GM12878 (cell line): ENCODE measurements at regions not wholly inside any gene's neighbourhood (a gene's known extent, or its start where the extent isn't known, plus 50 kb on each side); places are given as distances from the start of the nearest gene placed in this dataset.

Source experiments
- ATAC-seq: fragments of 200-7000 bp; cut with Tn5 transposase; 3 replicates; pipeline ENCODE4 v1.9.1; 2020; ENCODE audit warnings: mild to moderate bottlenecking, moderate library complexity
- BruUV-seq: library from RNA; stranded (reverse); fragments of 400-500 nt; replicated peaks from 2 replicates; lab custom pipeline; 2021; lab: Mats Ljungman, UMichigan
- CTCF ChIA-PET: fragments of 300-600 bp; sonication (Branson Sonifier 250); formaldehyde crosslinking; extraction: SDS; loops from one replicate; lab custom pipeline; 2021; ENCODE audit warnings: inconsistent platforms; lab: Yijun Ruan, JAX
- POLR2A ChIA-PET: fragments of 350-600 bp; formaldehyde crosslinking; extraction: SDS; loops from one replicate; lab custom pipeline; 2021; ENCODE audit warnings: inconsistent platforms; lab: Charles Lee
- RAD21 ChIA-PET: fragments of 300-600 bp; sonication (Branson Sonifier 250); formaldehyde crosslinking; loops from one replicate; lab custom pipeline; 2023; ENCODE audit warnings: antibody characterized with exemption; ENCODE audit not compliant: unreplicated experiment; lab: Charles Lee
- SMC1A ChIA-PET: fragments of 300-600 bp; sonication (Branson Sonifier 250); formaldehyde crosslinking; loops from one replicate; lab custom pipeline; 2023; ENCODE audit not compliant: unreplicated experiment, uncharacterized antibody; lab: Charles Lee
- DNase-seq: peaks from one replicate; pipeline ENCODE4 v3.0.0-alpha.2; 2011; ENCODE audit warnings: low read depth, low spot score
- FAIRE-seq: peaks from 3 replicates; lab custom pipeline; 2011; peaks lifted over from hg19 to GRCh38; lab: Jason Lieb, UNC
- H2AFZ ChIP-seq: 2 replicates; pipeline ENCODE4 v1.6.0; 2011; ENCODE audit warnings: low read depth, low read length, control low read depth; ENCODE audit not compliant: control insufficient read depth
- H3K27ac ChIP-seq: 2 replicates; pipeline ENCODE4 v1.5.1; 2011; ENCODE audit warnings: control low read depth; ENCODE audit not compliant: control insufficient read depth, insufficient read depth
- H3K27me3 ChIP-seq, 2 experiments: replicated peaks in 1 of 2; 2 replicates each; pipeline versions ENCODE4 v1.6.0 to v1.6.1; 2011; ENCODE audit warnings: low read length in 1 of 2; ENCODE audit not compliant: control insufficient read depth in 2 of 2, insufficient read depth in 2 of 2
- H3K36me3 ChIP-seq, 2 experiments: 2 replicates each; pipeline ENCODE4 v1.5.1; 2011; ENCODE audit warnings: low read length in 1 of 2; ENCODE audit not compliant: control insufficient read depth in 2 of 2, insufficient read depth in 2 of 2
- H3K4me1 ChIP-seq: 2 replicates; pipeline ENCODE4 v1.6.1; 2011; ENCODE audit warnings: mild to moderate bottlenecking, low read length, moderate library complexity, mixed read lengths; ENCODE audit not compliant: control insufficient read depth, insufficient read depth
- H3K4me2 ChIP-seq: 2 replicates; pipeline ENCODE4 v1.6.0; 2011; ENCODE audit warnings: control low read depth; ENCODE audit not compliant: control insufficient read depth, insufficient read depth
- H3K4me3 ChIP-seq: fragments of 200-600 bp; sonication (generic); 2 replicates; pipeline ENCODE4 v1.5.1; 2016
- H3K79me2 ChIP-seq: 2 replicates; pipeline ENCODE4 v1.6.0; 2011; ENCODE audit warnings: low read length; ENCODE audit not compliant: control insufficient read depth, insufficient read depth
- H3K9ac ChIP-seq: 2 replicates; pipeline ENCODE4 v1.8.0; 2011; ENCODE audit warnings: low read length, control low read depth, mixed read lengths; ENCODE audit not compliant: control insufficient read depth, insufficient read depth
- H3K9me3 ChIP-seq: replicated peaks from 3 replicates; pipeline ENCODE4 v1.5.1; 2011; ENCODE audit warnings: mild to moderate bottlenecking, low read length; ENCODE audit not compliant: control insufficient read depth, insufficient read depth
- H4K20me1 ChIP-seq: 2 replicates; pipeline ENCODE4 v1.6.0; 2011; ENCODE audit not compliant: control insufficient read depth, insufficient read depth
- IKZF2 ChIP-seq, 2 experiments: fragments of 450-650 bp; IDR thresholded peaks; 2 replicates each; pipeline ENCODE4 v1.6.1; 2017; ENCODE audit warnings: mild to moderate bottlenecking in 2 of 2, moderate library complexity in 2 of 2
- NFXL1 ChIP-seq: fragments of 450-650 bp; IDR thresholded peaks from 2 replicates; pipeline ENCODE4 v1.6.1; 2017; ENCODE audit warnings: antibody characterized with exemption, mild to moderate bottlenecking, borderline replicate concordance
- SMAD5 ChIP-seq: IDR thresholded peaks from 2 replicates; pipeline ENCODE4 v1.6.1; 2016; ENCODE audit warnings: antibody characterized with exemption, low read depth
- SP1 ChIP-seq: IDR thresholded peaks from one replicate; pipeline ENCODE4 v1.6.1; 2011; ENCODE audit warnings: low read depth, low read length
- STAT3 ChIP-seq: IDR thresholded peaks from 2 replicates; pipeline ENCODE4 v1.6.1; 2011; ENCODE audit warnings: low read depth, low read length, improper control_type of control experiment
- TAF1 ChIP-seq: IDR thresholded peaks from 2 replicates; pipeline ENCODE4 v1.6.1; 2011; ENCODE audit warnings: mild to moderate bottlenecking, low read depth, low read length, borderline replicate concordance
- YY1 ChIP-seq: IDR thresholded peaks from 2 replicates; pipeline ENCODE4 v1.6.1; 2011; ENCODE audit warnings: low read depth, mild to moderate bottlenecking, low read length
- WGBS: methylation state at CpG from one replicate; pipeline ENCODE4 v1.1.6; 2016; ENCODE audit warnings: low lambda C conversion rate; ENCODE audit not compliant: insufficient replicate concordance, insufficient coverage; ENCODE audit errors: missing lambda C conversion rate; 5-methylcytosine and 5-hydroxymethylcytosine counted together
- in situ Hi-C: fragments of 300-500 bp; cut with MboI; formaldehyde crosslinking; loops from 9 replicates; pipeline ENCODE4 v1.14.3; 2018; ENCODE audit warnings: mixed read lengths
- intact Hi-C: fragments of 100-400 bp; cut with micrococcal nuclease; formaldehyde crosslinking; loops from one replicate; pipeline ENCODE4 v1.14.2; 2022; ENCODE audit not compliant: unreplicated experiment
- TF ChIP-seq, protein P1 (sequence below): fragments of 450-650 bp; IDR thresholded peaks from 2 replicates; pipeline ENCODE4 v1.6.1; 2017; ENCODE audit warnings: mild to moderate bottlenecking, moderate library complexity
- TF ChIP-seq, protein P2 (sequence below): fragments of 450-650 bp; formaldehyde crosslinking; IDR thresholded peaks from 2 replicates; pipeline ENCODE4 v1.4.0; 2020; ENCODE audit warnings: mild to moderate bottlenecking, moderate library complexity

- 15% methylated on average over 4 of the region's 4 CpGs for WGBS
- TF ChIP-seq SMAD5 (no peak), STAT3 (no peak), NFXL1 (no peak), SP1 (no peak), YY1 (no peak), TAF1 (no peak), IKZF2 (IDR thresholded peaks at IDR 0.05) (no peak)
- TF ChIP-seq, protein P1, sequence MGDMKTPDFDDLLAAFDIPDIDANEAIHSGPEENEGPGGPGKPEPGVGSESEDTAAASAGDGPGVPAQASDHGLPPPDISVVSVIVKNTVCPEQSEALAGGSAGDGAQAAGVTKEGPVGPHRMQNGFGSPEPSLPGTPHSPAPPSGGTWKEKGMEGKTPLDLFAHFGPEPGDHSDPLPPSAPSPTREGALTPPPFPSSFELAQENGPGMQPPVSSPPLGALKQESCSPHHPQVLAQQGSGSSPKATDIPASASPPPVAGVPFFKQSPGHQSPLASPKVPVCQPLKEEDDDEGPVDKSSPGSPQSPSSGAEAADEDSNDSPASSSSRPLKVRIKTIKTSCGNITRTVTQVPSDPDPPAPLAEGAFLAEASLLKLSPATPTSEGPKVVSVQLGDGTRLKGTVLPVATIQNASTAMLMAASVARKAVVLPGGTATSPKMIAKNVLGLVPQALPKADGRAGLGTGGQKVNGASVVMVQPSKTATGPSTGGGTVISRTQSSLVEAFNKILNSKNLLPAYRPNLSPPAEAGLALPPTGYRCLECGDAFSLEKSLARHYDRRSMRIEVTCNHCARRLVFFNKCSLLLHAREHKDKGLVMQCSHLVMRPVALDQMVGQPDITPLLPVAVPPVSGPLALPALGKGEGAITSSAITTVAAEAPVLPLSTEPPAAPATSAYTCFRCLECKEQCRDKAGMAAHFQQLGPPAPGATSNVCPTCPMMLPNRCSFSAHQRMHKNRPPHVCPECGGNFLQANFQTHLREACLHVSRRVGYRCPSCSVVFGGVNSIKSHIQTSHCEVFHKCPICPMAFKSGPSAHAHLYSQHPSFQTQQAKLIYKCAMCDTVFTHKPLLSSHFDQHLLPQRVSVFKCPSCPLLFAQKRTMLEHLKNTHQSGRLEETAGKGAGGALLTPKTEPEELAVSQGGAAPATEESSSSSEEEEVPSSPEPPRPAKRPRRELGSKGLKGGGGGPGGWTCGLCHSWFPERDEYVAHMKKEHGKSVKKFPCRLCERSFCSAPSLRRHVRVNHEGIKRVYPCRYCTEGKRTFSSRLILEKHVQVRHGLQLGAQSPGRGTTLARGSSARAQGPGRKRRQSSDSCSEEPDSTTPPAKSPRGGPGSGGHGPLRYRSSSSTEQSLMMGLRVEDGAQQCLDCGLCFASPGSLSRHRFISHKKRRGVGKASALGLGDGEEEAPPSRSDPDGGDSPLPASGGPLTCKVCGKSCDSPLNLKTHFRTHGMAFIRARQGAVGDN, result no peak
- TF ChIP-seq, protein P2, sequence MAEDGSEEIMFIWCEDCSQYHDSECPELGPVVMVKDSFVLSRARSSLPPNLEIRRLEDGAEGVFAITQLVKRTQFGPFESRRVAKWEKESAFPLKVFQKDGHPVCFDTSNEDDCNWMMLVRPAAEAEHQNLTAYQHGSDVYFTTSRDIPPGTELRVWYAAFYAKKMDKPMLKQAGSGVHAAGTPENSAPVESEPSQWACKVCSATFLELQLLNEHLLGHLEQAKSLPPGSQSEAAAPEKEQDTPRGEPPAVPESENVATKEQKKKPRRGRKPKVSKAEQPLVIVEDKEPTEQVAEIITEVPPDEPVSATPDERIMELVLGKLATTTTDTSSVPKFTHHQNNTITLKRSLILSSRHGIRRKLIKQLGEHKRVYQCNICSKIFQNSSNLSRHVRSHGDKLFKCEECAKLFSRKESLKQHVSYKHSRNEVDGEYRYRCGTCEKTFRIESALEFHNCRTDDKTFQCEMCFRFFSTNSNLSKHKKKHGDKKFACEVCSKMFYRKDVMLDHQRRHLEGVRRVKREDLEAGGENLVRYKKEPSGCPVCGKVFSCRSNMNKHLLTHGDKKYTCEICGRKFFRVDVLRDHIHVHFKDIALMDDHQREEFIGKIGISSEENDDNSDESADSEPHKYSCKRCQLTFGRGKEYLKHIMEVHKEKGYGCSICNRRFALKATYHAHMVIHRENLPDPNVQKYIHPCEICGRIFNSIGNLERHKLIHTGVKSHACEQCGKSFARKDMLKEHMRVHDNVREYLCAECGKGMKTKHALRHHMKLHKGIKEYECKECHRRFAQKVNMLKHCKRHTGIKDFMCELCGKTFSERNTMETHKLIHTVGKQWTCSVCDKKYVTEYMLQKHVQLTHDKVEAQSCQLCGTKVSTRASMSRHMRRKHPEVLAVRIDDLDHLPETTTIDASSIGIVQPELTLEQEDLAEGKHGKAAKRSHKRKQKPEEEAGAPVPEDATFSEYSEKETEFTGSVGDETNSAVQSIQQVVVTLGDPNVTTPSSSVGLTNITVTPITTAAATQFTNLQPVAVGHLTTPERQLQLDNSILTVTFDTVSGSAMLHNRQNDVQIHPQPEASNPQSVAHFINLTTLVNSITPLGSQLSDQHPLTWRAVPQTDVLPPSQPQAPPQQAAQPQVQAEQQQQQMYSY (CRISPR knock-in tag), result no peak
- no TSS peak for BruUV-seq
- Histone ChIP-seq H3K27me3 (no peaks in the 10 kb centered on the region), H3K4me1 (no peaks in the 10 kb centered on the region), H2AFZ (no peak overlapping the region), H4K20me1 (no peaks in the 10 kb centered on the region), H3K4me3 (no peak overlapping the region), H3K9me3 (no peaks in the 10 kb centered on the region; the same call in 2 of the 3 replicates), H3K27ac (no peak overlapping the region), H3K9ac (no peak overlapping the region), H3K4me2 (no peak overlapping the region), H3K79me2 (no peaks in the 10 kb centered on the region), H3K36me3 (no peaks in the 10 kb centered on the region)
- ChIA-PET SMC1A (no interaction called here), CTCF (no interaction called here), RAD21 (no interaction called here), POLR2A (no interaction called here)
- DNase-seq, result no peak
- FAIRE-seq, result no peak
- in situ Hi-C loops (no loop called here), intact Hi-C loops (no loop called here)
- ATAC-seq, result no peak
These were observed 1469.8 kb downstream of the EFNA5 start for GRCh38 chr5:106200971-106201370.
